Mammary epithelial cell (primary cell): ENCODE measurements at regions not wholly inside any gene's neighbourhood (a gene's known extent, or its start where the extent isn't known, plus 50 kb on each side); places are given as distances from the start of the nearest gene placed in this dataset.

Experiments
- EZH2 ChIP-seq: IDR thresholded peaks from 2 replicates; pipeline ENCODE4 v1.6.1; 2012; ENCODE audit warnings: low read length, inconsistent platforms, borderline replicate concordance
- TF ChIP-seq, protein P1 (sequence below), 2 donors: IDR thresholded peaks in 1 of 2; conservative IDR thresholded peaks in 1 of 2; 2 replicates each; pipeline ENCODE4 v1.5.1; 2011 to 2012; ENCODE audit warnings: inconsistent platforms in 2 of 2, low read length in 2 of 2, mild to moderate bottlenecking in 2 of 2, control low read depth in 1 of 2, low read depth in 1 of 2; ENCODE audit not compliant: insufficient read depth in 1 of 2; ENCODE audit errors: extremely low read depth in 1 of 2

DNA sequence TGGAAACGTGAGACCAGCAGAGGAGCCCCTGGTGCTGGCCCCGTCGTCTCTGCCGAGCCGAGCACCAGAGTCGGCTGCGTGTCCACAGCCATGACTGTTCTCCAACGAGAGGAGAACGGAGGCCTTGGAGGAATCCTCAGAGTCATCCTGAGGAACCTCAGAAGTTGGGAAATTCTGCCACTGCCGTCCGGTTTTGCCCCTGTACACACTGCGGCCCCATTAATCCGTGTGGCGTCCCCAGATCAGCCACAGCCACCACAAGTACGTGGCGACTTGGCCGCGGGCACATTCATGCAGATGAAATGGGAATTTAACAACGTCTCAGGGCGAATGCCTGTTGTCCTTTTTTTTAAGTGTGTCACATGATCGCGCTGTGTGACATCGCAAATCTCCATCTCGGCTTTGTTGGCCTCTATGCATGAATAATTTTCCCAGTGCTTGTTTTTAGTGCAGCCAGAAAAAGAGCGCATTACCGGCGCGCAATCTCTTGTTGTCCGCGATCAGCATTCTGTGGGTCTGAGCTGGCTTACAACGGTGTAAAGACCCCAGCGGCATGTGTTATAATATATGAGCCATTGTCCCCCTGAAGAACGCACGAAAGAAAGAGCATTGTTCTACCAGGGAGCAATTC lies 323.0 kb upstream of the IRX4 start:
- TF ChIP-seq, protein P1, sequence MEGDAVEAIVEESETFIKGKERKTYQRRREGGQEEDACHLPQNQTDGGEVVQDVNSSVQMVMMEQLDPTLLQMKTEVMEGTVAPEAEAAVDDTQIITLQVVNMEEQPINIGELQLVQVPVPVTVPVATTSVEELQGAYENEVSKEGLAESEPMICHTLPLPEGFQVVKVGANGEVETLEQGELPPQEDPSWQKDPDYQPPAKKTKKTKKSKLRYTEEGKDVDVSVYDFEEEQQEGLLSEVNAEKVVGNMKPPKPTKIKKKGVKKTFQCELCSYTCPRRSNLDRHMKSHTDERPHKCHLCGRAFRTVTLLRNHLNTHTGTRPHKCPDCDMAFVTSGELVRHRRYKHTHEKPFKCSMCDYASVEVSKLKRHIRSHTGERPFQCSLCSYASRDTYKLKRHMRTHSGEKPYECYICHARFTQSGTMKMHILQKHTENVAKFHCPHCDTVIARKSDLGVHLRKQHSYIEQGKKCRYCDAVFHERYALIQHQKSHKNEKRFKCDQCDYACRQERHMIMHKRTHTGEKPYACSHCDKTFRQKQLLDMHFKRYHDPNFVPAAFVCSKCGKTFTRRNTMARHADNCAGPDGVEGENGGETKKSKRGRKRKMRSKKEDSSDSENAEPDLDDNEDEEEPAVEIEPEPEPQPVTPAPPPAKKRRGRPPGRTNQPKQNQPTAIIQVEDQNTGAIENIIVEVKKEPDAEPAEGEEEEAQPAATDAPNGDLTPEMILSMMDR (conservative IDR thresholded peaks at IDR 0.05 in 1 of 2, IDR thresholded peaks at IDR 0.05 in 1 of 2; ENCODE audit: extremely low read depth in 1 of 2, insufficient read depth in 1 of 2, low read depth in 1 of 2, low read length in 2 of 2) = no peak
- TF ChIP-seq EZH2 = no peak
